SK-N-MC (cell line): ENCODE measurements at regions not wholly inside any gene's neighbourhood (a gene's known extent, or its start where the extent isn't known, plus 50 kb on each side); places are given as distances from the start of the nearest gene placed in this dataset.

Source experiments
- EZH2 ChIP-seq: fragments of 200-600 bp; sonication (generic); IDR thresholded peaks from one replicate; pipeline ENCODE4 v1.6.1; 2017; ENCODE audit warnings: antibody characterized with exemption
- FOXP2 ChIP-seq: optimal IDR thresholded peaks from 2 replicates; pipeline ENCODE3; 2011; ENCODE audit warnings: mild to moderate bottlenecking, moderate library complexity; ENCODE audit not compliant: insufficient read depth; ENCODE audit errors: extremely low read length, control extremely low read depth
- POLR2AphosphoS5 ChIP-seq: IDR thresholded peaks from 2 replicates; pipeline ENCODE4 v1.6.1; 2012; ENCODE audit warnings: mild to moderate bottlenecking, low read depth, low read length, borderline replicate concordance

GRCh38 chr6:15852289-15852688 lies 189.5 kb upstream of the DTNBP1 start:
- TF ChIP-seq POLR2AphosphoS5: no peak
- no peak for TF ChIP-seq EZH2
- no peak for TF ChIP-seq FOXP2
